ENCODE measurements at regions not wholly inside any gene's neighbourhood (a gene's known extent, or its start where the extent isn't known, plus 50 kb on each side); places are given as distances from the start of the nearest gene placed in this dataset.
"Not testable (repeated sequence)": the region's sequence is repeated elsewhere in the genome, so short reads cannot be mapped to it uniquely, and the experiment has no call there.

DNA sequence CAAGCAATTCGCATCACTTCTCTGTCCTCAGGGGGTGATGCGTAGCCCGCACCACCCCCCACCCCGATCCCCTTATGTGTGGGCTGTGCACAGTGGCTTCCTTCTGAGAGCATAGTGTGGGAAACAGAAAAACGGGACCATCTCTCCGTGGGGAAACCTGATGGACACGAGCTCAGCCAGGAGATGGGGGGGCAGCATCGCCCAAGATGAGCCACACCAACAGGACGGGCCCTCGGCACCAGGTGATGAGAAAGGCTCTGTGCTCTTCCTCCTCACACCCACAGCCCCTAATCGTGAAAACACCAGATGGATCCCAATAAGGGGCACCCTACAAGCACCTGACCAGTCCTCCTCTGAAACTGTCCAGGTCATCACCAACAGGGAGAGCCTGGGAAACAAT, 153.6 kb downstream of the SHANK2 start:
- DNase-seq (ENCODE audit: low spot score): no peak

DNA sequence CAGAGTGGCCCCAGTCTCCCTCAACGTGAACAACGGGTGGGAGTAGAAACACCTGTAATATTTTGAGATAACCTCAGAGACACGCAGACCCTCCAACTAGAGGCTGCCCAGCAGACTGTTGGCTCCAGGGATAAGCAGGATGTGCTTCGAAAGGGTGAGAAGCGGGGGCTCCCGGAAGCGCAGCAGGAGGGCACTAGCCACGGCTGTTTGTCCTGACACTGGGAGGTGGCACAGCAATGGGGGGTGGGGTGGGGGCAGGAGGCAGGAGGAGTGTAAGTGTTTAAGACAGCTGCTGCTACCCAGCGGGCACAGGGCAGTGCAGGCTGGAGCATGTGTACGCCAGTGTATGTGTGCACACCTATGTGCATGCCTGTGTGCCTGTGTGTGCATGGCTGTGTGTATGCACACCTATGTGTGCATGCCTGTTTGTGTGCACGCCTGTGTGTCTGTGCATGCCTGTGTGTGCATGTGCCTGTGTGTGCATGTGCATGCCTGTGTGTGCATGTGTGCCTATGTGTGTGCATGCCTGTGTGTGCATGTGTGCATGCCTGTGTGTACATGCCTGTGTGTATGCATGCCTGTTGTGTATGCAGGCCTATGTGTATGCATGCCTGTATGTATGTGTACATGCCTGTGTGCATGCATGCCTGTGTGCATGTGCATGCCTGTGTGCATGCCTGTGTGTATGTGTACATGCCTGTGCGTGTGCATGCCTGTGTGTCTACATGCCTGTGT, 154.7 kb downstream of the SHANK2 start:
- no peak for DNase-seq (ENCODE audit: low spot score)

DNA sequence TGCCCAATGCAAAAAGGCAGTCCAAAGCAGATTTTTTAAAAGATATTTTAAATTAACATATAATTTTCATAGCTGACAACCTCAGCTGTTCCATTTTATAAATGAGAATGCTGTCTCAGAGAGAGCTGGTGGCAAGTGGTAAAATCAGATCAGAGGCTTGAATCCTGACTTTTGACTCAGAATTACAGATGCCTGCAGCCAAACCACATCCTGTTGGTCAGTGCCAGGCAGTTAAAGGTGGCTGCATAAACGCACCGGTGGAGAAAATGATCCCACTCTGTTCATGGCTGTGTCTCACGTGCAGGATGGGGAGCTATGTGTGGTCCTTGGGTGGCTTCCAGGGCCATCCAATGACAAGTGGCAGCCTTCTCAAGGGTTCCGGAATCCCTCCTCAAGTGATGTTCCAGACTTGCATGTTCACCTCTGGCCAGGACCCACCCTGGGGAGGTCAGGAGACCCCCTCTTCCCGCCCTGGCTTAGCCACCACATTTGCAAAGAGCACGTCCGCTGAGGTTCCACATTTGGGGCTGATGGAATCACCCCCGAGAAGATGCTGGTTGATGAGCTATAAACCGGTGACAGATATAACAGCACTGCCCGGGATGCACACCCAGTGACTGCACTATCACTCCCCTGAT, 155.5 kb downstream of the SHANK2 start:
- no peak for DNase-seq (ENCODE audit: low spot score)

DNA sequence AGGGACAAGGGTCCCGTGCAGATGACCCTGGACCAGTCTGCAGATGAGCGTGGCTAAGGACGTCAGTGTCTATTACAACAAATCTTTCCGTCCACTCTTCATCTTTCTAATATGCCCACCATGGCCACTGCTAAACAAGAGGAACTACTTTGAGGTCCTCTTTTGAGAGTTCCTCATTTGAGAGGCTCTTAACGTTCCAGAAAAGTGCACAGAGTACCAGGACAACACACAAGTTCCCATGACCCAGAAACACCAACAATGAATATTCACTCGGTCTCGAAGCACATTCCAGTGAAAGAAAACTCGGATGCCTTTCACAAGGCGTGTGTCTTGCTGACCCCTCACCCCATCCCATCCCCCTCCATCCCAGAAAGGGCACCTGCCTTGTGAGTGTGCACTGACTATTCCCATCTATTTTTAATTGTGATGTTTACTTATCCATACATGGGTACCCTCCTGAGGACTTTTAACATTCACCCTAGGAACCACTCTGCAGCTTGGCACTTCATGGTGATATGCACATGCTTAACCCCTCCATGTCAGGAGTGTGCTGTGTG, 157.0 kb downstream of the SHANK2 start:
- DNase-seq (ENCODE audit: low spot score): no peak

DNA sequence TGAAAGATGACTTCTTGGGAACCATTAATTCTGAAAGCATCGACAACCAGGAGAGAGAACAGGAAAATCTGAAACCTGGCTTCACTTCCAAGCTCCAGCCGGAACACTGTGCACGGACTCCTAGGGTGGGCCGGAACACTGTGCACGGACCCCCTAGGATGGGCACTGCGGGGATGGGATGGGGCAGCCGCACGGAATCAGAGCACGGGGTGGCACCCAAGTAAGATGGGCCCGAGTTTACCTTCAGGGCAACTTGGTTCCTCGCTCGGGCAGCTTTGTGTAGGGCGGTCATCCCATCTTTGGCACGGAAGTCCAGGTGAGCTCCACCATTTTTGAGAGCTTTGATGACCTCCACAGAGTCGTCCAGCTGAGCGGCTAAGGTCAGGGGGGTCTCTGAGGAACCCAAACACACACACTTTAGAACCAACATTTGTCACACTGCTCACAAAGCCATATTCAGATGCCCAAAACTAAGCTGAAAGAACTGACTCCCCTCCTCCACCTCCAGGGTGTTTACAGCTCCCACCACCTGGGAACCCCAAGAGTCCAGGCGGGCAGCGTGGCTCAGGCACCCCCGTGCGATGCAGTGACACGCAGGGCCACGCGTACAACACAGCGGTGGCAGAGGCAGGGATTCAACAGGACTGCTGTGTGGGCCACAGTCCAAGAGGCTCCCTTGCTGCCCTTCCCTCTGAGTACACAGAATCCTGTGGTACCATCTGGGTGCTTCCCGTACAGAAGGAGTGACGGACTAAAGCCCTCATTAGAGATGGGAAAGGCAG, 157.9 kb downstream of the SHANK2 start:
- no peak for DNase-seq (ENCODE audit: low spot score)

DNA sequence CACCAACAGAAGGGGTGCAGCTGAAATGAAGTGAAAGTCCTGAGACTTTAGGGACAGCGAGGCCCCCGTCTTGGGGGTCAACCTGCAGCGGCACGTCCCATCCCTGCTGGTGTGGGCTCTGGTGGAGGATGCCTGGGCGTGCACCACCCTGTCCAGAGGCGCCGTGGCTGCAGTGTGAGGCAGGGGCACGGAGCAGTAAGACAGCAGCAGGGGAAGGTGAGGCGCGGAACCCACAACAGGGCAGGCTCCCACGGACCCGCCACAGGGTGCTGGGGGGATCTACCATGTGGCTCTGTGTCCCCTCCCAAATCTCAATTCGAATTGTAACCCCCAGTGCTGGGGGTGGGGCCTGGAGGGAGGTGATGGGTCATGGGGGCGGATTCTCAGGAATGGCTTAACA, 158.6 kb downstream of the SHANK2 start:
- no peak for DNase-seq (ENCODE audit: low spot score)

DNA sequence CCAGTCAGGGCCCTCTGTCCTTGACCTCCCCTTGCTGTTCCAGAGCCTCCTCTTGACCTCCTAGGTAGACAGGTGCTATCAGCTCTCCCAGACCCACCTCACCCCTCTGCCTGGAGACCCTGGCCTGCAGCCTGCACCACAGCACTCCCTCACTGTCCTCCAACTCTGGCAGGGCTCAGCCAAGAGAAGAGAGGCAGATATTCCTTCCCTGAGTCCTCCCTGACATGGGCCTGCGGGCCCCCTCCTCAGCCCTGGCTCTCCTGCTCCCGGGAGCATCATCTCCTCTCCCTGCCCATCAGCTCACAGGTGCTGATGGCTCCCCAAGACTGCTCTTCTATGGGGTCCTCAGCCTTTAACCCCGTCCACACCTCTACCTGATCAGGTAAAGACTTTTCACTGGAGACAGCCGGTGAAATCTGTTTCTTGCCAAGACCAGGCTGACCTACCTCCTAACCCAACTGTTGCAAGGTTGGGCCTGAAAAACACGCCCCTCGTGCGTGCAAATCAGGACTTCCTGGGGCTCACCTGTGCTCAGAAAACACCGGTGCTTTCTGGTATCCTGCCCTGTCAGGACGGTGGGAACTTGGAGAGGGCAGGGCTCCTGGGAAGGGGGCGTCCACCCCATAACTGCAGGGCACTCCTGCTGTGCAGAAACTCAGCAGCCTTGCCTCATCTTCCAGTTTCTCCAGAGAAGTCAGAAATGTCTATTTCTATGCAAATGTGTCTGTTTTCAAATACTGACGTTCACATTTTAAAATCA, 160.7 kb downstream of the SHANK2 start:
- no peak for DNase-seq (ENCODE audit: low spot score)

DNA sequence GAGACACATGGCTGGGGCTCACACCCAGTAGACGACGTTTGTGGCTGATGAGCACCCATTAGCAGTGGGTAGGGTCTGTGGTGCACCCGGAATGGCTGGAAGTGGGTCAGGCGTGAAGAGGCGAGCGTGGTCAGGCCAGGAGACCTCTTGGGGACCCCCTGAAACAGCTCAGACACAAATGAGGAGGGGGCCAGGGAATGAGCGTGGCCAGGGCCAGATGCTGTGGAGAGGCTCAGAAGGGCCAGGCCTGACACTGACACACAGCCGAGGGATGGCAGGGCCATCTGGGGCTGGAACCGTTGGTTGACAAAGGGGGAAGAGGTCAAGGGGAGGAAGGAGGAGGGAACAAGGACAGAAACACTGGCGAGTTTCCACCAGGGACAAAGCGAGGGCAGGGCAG, 162.8 kb downstream of the SHANK2 start:
- no peak for DNase-seq (ENCODE audit: low spot score)

DNA sequence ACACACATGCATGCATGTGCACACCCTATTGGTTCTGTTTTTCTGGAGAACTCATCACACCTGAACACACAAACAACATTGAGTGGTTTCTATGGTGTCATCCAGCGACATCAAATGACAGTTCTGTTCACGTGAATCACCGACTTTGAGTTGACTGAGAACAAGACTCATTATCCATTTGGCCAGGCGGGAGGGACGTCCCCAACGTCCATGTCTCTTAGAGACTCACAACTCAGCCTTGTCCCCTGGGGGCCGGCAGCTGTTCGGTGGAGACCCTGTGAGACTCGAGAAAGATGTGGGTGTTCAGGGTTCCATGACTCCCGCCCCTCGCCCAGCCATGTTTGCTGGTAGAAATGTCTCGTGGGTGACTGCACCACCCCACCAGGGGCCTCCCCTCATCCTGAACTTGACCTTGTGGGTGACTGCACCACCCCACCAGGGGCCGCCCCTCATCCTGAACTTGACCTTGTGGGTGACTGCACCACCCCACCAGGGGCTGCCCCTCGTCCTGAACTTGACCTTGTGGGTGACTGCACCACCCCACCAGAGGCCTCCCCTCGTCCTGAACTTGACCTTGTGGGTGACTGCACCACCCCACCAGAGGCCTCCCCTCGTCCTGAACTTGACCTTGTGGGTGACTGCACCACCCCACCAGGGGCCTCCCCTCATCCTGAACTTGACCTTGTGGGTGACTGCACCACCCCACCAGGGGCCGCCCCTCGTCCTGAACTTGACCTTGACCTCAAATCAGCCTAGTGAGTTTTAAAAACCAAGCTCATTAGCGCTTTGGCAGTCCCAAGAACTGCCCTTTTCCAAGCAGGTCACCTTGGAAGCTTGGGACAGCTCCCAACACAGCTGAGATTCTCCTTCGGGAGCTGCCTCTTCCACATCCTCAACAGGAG, 163.8 kb downstream of the SHANK2 start:
- not testable (repeated sequence) for DNase-seq (ENCODE audit: low spot score)

DNA sequence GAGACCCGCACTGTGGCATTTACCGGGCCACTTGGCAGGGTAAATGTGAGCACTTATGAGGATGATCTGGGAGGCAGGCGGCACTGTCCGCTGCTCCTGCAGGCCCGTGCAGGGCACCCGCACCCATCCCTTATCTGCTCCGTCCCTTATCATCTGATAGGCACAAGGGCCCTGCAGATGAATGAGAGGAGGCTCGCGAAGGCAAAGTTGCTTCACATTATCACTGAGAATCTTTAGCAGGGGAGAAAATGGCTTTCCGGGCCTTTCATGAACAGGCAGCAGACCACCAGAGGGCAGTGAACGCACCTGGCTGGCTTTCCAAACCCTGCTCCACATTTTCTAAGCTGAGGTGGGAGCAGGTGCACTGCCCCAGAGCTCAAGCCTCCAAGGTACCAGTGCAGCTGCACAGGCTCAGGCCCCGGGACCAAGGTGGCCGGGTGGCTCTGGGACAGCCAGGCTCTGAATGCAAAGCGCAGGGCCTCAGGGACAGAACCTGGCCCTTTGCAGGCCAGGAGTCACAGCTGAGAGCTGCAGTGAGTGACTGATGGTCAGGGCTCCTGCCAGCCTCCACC, 165.6 kb downstream of the SHANK2 start:
- peak; percentile 4 for DNase-seq (ENCODE audit: low spot score)

DNA sequence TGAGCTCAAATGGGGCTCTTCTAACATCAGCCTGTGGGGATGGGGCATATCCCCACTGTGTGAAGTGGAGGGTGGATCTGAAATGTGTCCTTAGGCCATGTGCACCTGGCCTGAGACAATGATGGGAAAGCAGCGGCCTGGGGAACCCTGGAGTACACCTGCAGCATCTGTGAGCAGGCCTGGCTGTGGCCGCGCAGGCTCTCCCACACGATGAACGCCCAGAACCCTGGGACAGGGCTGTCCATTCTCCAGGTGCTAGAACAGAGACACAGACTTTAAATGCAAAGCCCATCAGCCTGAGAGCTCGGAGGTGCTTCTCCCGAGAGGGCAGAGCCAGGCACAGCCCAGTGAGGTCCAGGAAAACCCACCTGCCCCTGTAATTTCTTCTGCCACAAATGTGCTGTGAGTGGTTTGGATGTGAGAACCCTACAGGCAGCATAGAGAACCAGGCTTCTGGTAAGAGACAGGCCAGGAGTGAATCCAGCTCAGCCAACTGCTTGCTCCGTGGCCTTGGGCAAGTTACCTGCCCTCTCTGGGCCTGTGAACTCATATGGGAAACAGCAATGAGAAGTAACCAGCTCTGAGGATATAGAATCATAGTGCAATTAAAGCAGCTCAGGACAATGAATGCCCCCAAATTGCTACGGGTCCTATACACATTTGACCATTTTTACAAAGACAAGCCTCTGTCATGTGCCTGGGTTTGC, 167.9 kb downstream of the SHANK2 start:
- no peak for DNase-seq (ENCODE audit: low spot score)

DNA sequence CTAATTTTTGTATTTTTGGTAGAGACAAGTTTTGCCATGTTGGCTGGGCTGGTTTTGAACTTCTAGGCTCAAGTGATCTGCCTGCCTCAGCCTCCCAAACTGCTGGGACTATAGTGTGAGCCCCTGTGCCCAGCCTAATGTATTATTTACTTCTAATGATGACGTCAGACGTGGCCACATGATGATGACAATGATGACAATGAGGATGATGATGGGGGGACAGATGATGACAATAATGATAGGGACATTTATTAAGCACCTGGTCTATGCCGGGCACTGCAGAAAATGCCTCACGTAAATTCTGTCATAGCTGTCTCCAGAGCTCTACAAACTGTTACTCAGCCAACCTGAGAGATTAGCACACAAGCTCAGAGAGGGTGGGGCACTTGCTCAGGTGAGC, 169.3 kb downstream of the SHANK2 start:
- DNase-seq (ENCODE audit: low spot score): no peak

DNA sequence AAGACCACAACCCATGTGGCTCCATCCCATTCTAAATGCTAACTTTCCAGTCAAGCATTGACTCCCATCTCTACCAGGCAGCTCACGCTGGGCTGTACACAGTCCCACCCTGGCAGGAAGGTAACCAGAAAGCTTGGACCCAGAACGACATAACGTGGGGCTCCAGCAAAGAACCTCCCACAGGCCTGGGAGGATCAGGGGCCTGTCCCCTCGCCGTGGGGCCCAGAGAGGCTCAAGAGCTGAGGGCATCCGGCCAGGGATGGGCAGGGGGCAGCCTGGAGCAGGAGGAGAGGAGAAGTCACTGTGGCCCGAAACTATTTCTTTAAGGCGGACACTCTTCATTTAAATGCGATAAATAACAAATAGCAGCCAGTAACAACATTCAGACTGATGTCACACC, 169.9 kb downstream of the SHANK2 start:
- no peak for DNase-seq (ENCODE audit: low spot score)

DNA sequence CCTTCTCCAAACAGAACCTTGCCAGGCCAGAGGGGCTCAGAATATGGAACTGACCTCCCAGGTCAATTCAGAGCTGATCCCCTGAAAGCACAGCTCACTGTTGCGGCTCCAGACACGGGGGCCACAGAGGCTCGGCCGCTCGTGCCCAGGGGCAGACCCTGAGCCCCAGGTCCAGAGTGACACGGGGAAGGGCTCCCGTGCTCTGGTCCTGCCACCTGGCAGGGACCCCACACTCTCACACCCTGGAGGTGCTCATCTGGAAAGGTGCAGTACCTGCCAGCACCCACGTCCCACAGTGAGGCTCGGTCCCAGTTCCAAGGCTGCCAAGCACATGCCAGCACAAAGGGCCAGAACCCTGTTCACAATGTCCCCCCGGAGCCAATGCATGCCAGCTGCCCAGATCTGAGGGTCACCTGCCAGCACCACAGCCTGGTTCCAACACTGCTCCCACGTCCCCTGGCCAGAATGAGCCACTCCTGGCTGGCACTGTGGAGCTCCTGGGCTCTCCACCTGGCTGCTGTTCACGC, 170.6 kb downstream of the SHANK2 start:
- no peak for DNase-seq (ENCODE audit: low spot score)

DNA sequence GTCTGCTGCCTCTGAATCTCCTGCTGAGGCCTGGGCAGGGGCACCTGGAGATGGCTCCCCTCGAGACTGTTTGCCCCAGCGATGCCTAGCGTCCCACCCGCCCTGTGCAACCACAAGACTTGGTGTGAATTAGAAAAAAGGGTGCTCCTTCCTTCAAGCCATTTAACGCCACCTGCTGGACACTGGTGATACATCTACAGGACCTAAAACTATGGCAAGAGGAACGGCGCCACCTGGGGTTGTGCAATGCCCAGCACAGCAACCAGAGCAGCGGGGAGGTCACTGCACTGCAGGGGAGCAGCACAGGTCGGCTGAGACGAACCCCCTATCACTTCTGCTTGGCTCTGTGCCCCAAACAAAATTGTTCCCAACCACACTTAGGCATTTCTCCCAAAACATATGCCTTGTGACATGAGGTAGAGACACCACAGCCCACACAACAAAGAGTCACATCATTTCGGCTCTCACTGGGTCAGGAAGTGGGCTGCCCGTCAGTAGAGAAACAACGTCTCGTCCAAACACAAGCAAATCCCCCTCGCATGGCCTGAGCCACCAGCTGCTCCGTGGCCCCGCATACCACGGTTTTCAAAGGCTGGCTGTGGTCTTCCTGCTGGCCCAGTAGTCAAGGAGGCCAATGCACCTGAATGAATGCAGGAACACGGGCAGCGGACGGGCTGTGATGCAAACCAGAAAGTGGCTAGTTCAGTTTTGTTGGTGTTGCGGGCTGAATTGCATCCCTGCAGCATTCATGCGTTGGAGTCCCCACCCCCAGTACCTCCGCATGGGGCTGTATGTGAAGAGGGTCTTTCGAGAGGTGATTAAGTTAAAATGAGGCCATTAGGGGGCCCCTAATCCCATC, 171.9 kb downstream of the SHANK2 start:
- DNase-seq (ENCODE audit: low spot score): peak; percentile 46

DNA sequence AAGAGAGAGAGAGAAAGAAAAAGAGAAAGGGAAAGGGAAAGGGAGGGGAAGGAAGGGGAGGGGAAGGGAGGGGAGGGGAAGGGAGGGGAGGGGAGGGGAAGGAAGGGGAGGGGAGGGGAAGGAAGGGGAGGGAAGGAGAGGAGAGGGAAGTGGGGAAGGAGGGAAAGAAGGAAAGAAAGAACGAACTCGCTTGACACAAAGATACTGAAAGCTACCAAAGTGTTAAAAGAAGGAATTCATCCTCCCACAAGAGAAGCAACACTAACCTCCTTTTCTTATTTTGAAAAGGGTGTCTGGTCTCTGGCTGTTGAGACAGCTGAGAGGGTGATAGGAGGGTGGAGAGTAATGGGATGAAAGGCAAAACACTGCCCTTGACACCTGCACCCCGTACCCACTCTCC, 172.6 kb downstream of the SHANK2 start:
- no peak for DNase-seq (ENCODE audit: low spot score)

DNA sequence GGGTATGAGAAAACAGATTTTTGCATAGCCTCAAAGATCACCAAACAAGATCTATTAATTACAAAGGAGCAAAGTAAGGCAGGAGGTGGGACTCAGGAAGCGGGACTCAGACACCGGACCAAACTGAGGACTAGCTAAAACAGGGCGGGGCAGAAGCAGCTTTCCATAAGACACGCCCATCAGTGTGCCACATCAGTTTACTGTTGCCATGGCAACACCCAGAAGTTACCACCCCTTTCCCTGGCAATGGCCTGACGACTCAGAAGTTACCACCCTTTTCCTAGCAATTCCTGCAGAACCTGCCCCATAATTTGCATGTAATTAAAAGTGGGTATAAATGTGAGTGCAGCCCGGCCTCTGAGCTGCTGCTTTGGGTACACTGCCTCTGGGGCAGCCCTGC, 173.9 kb downstream of the SHANK2 start:
- DNase-seq (ENCODE audit: low spot score): no peak

DNA sequence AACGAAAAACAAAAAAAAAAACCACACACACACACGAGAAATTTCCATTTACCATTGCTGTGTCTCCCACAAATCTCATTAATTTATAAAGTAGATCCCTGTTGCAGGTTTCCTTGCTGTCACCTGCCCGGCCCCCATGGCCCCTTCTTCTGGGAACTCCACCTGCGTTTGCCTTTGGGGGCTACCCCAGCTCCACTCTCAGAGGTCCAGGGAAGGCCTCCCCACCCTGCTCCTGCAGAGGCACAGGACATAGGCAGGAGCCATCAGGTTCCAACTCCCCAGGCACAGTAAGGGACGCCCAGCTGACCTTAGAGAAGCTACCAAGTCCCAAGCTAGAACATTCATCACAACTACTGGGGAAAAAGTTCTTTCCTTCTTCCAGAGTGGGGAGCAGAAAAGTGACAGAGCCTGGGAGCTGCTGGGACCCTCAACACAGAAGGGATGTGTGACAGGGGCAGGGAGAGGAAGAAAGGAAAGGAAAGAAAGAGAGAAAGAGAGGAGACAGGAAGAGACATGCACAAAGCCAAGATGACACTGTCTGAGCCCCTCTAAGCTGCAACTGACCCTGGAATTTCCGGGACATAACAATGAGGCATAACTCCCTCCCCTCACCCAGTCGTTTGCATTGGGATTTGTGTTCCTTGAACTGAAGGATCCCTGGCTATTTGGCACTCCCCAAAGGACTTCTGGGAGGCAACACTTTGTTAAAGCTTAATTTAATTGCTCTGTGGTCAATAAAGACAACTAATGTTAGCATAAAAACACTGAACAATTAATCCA, 175.7 kb downstream of the SHANK2 start:
- no peak for DNase-seq (ENCODE audit: low spot score)
